ENCODE measurements at regions not wholly inside any gene's neighbourhood (a gene's known extent, or its start where the extent isn't known, plus 50 kb on each side); places are given as distances from the start of the nearest gene placed in this dataset.
"Not testable (repeated sequence)": the region's sequence is repeated elsewhere in the genome, so short reads cannot be mapped to it uniquely, and the experiment has no call there.

DNA sequence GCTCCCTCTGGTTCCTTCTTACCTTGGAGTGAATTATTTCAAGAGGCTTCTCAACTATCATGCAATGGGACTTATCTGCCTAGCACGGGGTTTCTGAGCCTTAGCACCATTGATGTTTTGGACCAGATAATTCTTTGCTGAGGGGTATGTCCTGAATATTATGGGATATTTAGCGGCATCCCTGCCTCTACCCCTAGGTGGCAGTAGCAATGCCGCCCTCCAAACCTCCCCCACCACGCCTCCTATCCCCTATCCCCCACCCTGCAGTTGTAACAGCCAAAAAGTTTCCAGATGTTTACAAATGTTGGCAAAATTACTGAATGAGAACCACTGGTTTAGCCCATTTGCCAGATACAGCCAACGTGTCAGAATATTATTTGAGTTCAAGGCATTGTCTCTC, 125.5 kb downstream of the POSTN start:
- no peak for DNase-seq

- DNase-seq = not testable (repeated sequence)
Observed at GRCh38 chr13:37472266-37472665, 126.3 kb downstream of the POSTN start.

DNA sequence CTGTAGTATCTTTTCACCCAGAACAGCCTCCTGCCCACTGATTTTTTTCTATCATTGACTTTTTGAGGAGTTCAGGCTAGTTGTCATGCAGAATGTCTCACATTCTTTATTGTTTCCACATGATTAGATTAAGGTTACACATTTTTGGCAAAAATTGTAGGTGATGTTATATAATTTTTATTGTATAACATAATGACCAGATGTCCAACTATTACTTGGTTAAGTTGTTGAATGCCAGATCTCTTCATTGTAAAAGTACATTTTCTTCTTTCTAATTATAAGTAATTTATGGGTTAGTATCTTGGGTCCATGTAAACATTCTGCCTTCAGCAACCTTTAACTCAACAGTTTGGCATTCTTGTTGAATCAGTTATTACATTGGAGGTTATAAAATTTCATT, 138.4 kb downstream of the POSTN start:
- no peak for DNase-seq

- peak; percentile 71 for DNase-seq
Observed at GRCh38 chr13:37457612-37458011, 141.0 kb downstream of the POSTN start.

DNA sequence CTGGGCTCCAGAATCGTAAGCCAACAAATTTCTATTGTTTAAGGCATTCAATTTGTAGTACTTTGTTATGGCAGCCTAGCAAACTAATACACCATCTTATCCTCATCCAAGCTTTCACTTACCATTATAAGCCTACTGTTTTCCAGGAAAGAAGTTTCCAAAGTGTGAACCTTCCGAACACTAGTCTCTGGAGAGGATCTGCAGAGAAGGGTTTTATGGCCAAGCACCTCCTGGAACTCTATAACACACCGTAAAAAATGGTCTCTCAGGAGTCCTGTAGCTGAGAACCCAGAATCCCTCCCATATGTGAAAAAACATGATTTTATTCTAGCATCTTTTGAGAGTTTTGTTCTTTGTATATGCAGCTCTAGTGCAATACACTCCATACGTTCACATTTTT, 142.1 kb downstream of the POSTN start:
- DNase-seq = no peak

DNA sequence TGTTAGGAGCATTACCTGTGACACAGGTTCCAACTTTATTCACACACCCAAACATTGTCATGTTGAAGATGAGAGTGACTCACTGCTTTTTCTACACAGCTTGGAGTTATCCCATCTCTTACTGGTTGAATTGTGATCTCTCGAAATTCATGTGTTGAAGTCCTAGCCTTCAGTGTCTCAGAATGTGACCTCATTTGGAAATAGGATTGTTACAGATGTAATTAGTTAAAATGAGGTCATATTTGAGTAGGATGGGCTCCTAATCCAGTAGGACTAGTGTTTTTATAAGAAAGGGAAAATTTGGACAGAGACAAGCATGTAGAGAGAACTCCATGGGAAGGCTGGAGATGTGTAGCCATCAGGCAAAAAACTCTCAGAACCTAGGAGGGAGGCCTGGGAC, 142.5 kb downstream of the POSTN start:
- no peak for DNase-seq

DNA sequence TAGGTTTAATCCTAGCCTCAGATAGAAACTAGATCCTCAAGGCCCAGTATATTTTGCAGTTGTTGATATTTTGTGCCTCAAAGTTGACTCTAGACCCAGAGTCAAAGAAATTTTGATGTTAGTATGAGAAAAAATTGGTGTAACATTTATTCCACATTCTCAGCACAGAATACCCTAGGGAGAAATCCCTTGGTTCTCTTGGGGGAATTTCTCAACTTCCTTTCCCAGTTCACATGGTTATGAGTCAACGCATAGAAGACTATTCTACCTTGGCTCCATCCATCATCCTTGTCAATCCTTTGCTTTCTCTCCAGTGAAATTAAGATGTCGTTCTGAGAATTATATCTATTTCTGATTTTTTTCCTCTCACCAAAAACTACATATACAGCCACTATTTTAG, 145.3 kb downstream of the POSTN start:
- peak; percentile 83 for DNase-seq

DNA sequence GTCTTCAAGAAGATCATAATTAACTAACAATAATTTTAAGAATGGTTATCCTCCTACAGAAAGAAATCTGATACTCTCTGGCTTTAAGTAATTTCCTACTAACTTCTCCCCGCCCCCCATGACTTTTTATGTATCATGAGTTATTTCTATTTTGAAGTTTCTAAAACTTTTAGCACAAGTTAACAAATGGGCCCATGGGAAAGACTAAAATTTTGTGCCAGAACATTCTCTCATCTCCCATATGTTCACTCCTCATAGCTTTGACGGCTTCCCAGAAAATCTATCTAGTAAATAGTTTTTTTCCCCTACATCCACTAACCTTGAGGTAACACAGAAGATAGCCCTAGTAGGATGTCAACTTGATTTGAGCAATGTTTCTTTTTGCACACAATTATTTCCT, 148.3 kb downstream of the POSTN start:
- DNase-seq = no peak

- DNase-seq = no peak
Observed at GRCh38 chr13:37448153-37448552, 150.4 kb downstream of the POSTN start.

- peak; percentile 99 for DNase-seq
Observed at GRCh38 chr13:37446503-37446902, 152.1 kb downstream of the POSTN start.

DNA sequence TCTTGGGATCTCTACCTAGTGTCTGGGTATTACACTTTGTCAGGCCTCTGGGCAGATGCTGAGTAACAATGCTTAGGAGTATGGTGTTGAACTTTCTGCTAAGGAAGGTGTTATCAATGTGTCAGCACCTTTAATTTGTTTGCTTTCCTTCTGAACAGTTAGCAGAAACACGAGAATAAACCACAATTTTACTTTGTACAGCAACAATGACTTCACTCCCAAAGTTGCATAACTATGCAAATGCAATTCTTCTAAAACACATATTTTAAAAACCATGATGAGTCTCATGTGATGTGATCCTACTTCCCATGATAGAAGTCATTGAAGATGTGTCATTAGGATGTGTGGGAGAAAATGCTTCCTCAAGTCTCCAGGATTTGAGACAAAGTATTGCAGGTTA, 155.0 kb downstream of the POSTN start:
- DNase-seq = peak; percentile 90

DNA sequence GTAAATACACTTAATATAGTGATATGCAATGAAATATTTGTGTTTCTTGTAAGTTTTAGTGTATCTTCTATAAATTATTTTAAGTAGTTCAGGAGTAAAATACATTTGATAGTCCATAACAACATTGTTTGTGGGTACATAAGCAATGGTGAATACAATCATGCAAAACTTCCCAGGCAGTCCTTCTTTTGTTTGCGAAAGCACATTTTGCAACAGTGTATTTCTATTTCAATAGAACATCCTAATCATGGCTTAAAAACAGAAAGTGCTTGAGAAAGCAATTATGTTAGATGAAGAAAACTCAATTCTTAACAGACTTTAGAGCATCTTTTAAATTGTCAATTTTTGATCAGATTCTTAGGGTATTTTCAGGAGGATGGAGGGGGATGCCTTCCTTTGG, 155.6 kb downstream of the POSTN start:
- no peak for DNase-seq

- DNase-seq = no peak
Observed at GRCh38 chr13:37435881-37436280, 162.7 kb downstream of the POSTN start.

DNA sequence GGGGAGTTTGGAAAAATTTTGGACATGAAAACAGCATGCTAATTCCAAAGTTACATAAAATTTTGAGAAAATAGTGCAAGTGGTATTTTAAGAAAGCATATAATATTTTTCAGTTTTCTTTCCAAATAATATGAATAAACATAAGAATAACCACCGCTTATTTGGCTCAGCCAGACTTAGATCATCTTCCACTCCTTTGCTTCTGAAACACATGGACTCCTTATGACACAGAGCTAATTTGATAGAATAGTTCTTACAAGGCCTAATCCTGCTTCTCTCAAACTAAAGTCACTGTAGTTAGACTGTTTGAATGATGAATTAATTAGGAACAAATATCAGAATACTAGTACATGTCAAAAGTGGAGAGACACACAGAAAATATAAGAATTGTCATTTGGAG, 165.5 kb downstream of the POSTN start:
- no peak for DNase-seq

GRCh38 chr13:37429976-37430375, 168.6 kb downstream of the POSTN start:
- DNase-seq = peak; percentile 59

- no peak for DNase-seq
Observed at GRCh38 chr13:37427843-37428494, 170.6 kb downstream of the POSTN start.

GRCh38 chr13:37418490-37418889, 180.1 kb downstream of the POSTN start:
- DNase-seq = no peak

DNA sequence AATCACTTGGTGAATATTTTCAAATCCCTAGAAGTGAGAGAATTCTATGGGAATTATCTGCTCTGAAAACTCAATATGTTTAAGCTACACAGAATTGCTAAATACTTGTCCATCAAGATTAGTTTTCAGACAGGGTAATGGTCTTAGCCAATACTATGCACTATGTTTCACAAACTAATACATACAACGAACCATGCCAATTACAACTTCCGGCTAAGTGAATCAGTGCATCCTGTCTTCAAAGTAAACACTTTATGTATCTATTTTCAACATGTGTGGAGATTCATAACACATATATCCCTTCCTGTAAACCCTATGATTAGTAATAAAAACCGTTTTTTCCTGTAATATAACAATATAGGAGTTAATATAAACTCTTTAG, 181.5 kb downstream of the POSTN start:
- DNase-seq = no peak

DNA sequence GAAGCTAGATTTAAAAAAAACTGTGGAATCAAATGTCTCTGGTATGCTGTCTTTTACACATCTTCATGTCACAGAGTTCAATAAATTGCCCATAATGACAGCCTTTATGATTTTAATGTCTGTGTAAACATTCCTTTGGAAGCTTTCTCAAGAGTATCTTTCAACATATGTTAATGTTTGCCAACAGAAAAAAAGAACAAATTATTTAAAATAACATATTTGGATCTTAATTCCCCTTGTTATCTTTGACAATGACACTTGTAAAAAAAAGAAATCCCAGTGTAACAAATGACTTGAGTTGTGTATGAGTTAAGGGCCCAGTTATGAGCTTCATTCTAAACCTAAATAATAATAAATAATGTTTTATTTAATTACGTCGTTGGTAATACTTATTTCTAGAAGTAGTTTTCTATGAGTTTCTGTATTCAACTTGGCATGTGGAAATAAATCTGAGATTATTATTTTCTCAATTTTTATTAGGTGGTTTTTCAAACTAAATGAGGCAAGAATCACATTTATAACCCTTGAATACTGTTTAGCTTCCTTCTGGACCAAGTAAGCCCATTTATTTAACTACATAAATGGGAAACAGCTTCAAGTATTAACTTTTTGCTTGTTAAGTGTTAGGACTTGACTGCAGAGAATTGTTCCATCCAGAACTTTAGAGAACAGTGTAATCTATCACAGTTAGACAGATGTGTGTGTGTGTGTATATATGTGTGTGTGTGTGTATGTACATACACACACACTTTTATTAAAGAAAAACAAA, 182.1 kb downstream of the POSTN start:
- peak; percentile 47 for DNase-seq

- no peak for DNase-seq
Observed at GRCh38 chr13:37413161-37413560, 185.4 kb downstream of the POSTN start.

GRCh38 chr13:37412241-37412921, 186.2 kb downstream of the POSTN start:
- peak; percentile 88 for DNase-seq

- no peak for DNase-seq
Observed at GRCh38 chr13:37410316-37410715, 188.3 kb downstream of the POSTN start.

DNA sequence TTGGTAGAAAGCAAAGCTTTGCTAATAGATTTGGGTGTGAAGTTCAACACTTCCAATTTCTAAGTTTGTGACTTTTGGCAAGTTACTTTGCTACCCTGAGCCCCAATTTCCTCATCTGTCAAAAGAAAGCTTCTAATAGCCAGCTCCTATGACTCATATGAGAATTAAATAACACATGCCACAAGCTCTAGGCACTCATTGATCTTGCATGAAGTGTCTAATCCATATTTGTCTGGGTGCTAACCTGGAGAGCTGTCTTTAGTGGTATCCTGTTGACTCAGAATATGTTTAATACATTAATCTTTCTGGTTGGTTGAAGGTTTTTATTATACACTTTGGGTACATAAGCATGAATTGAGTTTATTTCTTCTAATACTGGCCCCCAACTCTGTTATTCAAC, 188.8 kb downstream of the POSTN start:
- DNase-seq = peak; percentile 53

DNA sequence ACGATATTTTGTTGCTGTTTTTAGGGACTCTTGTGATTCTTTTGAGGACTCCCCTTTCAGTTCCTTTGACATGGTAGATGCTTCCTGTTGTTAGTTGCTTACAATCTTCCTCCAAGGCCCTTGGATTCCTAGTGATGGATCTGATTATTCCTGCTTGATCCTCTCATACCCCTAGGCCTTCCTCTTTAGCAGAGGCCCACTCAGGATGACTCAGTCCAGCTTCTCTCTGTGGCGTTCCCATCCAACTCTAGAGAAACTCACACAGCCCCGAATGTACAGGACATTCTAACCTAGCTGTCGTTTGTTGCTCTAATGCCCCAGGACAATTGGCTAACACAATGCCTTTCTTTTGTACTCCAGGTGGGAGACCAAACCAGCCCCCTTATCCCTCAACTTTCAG, 191.4 kb downstream of the POSTN start:
- DNase-seq = no peak
